HEK293 (cell line): ENCODE measurements at regions not wholly inside any gene's neighbourhood (a gene's known extent, or its start where the extent isn't known, plus 50 kb on each side); places are given as distances from the start of the nearest gene placed in this dataset.

Experiments used
- ZFHX2 ChIP-seq: fragments of 450-650 bp; formaldehyde crosslinking; conservative IDR thresholded peaks from 2 replicates; pipeline ENCODE4 v1.5.1; 2016; ENCODE audit warnings: missing biosample characterization, missing genetic modification characterization
- ZNF324 ChIP-seq: fragments of 450-650 bp; formaldehyde crosslinking; IDR thresholded peaks from 2 replicates; pipeline ENCODE4 v1.5.1; 2016; ENCODE audit warnings: missing biosample characterization, missing genetic modification characterization
- ZNF660 ChIP-seq: fragments of 450-650 bp; IDR thresholded peaks from 2 replicates; pipeline ENCODE4 v1.5.1; 2018; ENCODE audit warnings: missing biosample characterization, mild to moderate bottlenecking, missing genetic modification characterization
- ZNF677 ChIP-seq: fragments of 450-650 bp; IDR thresholded peaks from 2 replicates; pipeline ENCODE4 v1.5.0; 2018; ENCODE audit warnings: missing biosample characterization, mild to moderate bottlenecking, missing genetic modification characterization, moderate library complexity
- TF ChIP-seq, protein P1 (sequence below): fragments of 450-650 bp; formaldehyde crosslinking; IDR thresholded peaks from 2 replicates; pipeline ENCODE4 v1.5.1; 2016; ENCODE audit warnings: missing biosample characterization, missing genetic modification characterization
- TF ChIP-seq, protein P2 (sequence below): sonication (generic); formaldehyde crosslinking; IDR thresholded peaks from 2 replicates; pipeline ENCODE4 v1.8.1; 2022; ENCODE audit warnings: mild to moderate bottlenecking, moderate library complexity, missing genetic modification reagents

DNA sequence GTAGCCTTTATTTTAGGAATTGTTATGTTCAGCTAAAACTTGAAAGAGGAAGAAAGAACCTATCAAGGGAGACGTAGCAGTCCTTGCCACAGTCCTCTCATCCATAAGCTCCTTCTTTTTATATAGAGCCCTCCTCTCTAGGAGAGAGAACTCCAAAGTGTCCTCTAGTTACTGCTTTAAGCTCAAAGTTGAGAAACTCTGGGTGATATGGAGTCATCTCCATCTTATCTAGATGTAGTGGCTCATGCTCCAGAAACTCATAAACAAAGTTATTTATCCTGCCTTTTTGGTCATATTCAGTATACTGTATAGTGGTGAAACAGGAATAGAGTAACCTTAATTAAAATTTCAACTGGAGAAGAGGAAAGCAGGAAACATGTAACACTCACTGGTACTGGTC, 90.4 kb upstream of the ATF7IP start:
- no peak for TF ChIP-seq ZNF660 (tag by site-specific recombination)
- TF ChIP-seq, protein P1, sequence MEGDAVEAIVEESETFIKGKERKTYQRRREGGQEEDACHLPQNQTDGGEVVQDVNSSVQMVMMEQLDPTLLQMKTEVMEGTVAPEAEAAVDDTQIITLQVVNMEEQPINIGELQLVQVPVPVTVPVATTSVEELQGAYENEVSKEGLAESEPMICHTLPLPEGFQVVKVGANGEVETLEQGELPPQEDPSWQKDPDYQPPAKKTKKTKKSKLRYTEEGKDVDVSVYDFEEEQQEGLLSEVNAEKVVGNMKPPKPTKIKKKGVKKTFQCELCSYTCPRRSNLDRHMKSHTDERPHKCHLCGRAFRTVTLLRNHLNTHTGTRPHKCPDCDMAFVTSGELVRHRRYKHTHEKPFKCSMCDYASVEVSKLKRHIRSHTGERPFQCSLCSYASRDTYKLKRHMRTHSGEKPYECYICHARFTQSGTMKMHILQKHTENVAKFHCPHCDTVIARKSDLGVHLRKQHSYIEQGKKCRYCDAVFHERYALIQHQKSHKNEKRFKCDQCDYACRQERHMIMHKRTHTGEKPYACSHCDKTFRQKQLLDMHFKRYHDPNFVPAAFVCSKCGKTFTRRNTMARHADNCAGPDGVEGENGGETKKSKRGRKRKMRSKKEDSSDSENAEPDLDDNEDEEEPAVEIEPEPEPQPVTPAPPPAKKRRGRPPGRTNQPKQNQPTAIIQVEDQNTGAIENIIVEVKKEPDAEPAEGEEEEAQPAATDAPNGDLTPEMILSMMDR (tag by site-specific recombination): no peak
- TF ChIP-seq, protein P2, sequence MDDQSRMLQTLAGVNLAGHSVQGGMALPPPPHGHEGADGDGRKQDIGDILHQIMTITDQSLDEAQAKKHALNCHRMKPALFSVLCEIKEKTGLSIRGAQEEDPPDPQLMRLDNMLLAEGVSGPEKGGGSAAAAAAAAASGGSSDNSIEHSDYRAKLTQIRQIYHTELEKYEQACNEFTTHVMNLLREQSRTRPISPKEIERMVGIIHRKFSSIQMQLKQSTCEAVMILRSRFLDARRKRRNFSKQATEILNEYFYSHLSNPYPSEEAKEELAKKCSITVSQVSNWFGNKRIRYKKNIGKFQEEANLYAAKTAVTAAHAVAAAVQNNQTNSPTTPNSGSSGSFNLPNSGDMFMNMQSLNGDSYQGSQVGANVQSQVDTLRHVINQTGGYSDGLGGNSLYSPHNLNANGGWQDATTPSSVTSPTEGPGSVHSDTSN (CRISPR knock-in tag): no peak
- no peak for TF ChIP-seq ZNF677
- TF ChIP-seq ZNF324 (tag by site-specific recombination): no peak
- TF ChIP-seq ZFHX2 (tag by site-specific recombination): no peak
